ENCODE measurements at regions not wholly inside any gene's neighbourhood (a gene's known extent, or its start where the extent isn't known, plus 50 kb on each side); places are given as distances from the start of the nearest gene placed in this dataset.

DNA sequence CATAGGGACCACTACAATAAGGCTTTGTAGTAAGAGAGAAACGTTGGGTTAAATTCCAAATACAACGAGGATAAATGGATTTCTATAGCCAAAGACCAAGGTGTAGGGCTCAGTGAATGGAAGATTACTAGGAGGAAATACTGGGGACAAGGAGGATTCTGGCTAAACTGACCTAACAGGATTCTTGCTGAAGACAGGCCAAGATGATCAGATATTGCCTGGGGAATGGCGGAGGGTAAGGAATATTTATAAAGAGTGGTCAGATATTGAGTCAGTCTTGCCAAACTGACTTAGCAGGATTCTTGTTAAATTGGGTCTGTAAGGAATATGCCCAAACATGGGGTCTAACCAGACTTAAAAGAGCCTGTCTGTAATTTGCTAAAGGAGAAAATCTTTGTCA is 463.8 kb downstream of the EDEM1 start:
- no peak for TF ChIP-seq POLR2A (IDR thresholded peaks at IDR 0.05)
- TF ChIP-seq, protein P1, sequence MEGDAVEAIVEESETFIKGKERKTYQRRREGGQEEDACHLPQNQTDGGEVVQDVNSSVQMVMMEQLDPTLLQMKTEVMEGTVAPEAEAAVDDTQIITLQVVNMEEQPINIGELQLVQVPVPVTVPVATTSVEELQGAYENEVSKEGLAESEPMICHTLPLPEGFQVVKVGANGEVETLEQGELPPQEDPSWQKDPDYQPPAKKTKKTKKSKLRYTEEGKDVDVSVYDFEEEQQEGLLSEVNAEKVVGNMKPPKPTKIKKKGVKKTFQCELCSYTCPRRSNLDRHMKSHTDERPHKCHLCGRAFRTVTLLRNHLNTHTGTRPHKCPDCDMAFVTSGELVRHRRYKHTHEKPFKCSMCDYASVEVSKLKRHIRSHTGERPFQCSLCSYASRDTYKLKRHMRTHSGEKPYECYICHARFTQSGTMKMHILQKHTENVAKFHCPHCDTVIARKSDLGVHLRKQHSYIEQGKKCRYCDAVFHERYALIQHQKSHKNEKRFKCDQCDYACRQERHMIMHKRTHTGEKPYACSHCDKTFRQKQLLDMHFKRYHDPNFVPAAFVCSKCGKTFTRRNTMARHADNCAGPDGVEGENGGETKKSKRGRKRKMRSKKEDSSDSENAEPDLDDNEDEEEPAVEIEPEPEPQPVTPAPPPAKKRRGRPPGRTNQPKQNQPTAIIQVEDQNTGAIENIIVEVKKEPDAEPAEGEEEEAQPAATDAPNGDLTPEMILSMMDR (IDR thresholded peaks at IDR 0.05), result no peak
- no peak overlapping the region for H3K4me3 ChIP-seq (ENCODE audit: low read depth, poor library complexity, severe bottlenecking)
- DNase-seq (ENCODE audit: low spot score in 2 of 2), result no peak
- WGBS, 2 donors, result 73 to 80% methylated on average over 3 of the region's 3 CpGs
- intact Hi-C loops (cut with DNase I; ENCODE audit: low total_unique reads), result no loop called here

DNA sequence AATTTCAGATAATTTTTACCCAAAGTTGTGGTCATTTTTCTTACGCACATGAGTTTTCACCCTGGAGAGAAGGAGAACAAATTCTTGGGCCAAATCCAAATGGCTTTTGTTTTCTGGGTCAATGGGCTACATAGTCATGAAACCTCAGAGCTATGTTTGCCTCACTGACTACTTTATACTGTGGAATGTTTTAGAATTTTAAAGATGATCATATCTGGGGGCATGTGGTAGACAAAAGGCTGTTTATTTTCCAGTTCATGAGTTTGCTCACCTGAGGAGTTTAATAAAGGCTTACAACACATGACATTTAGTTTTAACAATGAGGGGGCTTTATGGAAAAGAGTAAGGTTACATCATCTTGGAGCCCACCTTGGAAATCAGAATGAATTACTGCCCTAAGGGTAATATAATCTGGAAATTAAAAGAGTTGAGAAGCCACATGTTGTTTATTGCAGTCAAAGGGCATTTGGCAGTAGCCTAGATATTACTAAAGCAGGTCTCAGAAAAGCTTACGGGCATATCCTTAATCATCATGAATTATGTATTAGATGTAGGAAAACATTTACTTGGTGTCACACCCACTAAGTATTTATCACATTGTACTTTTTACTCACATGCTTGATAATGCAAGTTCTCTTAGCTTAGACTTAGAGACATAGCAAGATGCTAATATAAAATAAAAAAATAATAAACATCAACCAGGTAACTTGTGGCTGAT is 466.1 kb downstream of the EDEM1 start:
- H3K4me3 ChIP-seq (ENCODE audit: low read depth, poor library complexity, severe bottlenecking), result no peak overlapping the region
- no peak for TF ChIP-seq POLR2A (IDR thresholded peaks at IDR 0.05)
- TF ChIP-seq, protein P1 (IDR thresholded peaks at IDR 0.05), result no peak
- 67 to 87% methylated on average over 2 of the region's 2 CpGs for WGBS, 2 donors
- intact Hi-C loops (cut with DNase I; ENCODE audit: low total_unique reads), result no loop called here
- no peak for DNase-seq (ENCODE audit: low spot score in 2 of 2)

DNA sequence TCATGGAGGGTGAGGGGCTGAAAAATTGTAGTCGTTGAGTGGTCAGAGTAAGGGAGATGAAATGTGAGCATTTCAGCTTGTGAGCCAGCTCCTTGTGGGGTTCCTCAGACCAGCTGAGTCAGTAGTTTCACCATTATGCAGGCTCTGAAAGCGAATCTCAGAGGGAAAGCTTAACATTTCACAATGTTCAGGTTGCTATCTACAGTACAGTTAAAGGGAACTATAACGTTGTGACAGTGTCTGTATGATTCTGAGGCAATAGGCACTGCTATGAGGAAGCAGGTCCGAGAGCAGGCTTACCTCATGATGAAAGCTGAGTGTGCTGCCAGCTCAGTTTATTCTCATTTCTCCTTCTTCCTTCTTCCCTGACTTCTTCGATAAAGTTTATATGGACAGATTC is 469.6 kb downstream of the EDEM1 start:
- 68 to 77% methylated on average over 5 of the region's 5 CpGs for WGBS, 2 donors
- intact Hi-C loops (cut with DNase I; ENCODE audit: low total_unique reads), result no loop called here
- no peak for DNase-seq (ENCODE audit: low spot score in 2 of 2)
- no peak for TF ChIP-seq POLR2A (IDR thresholded peaks at IDR 0.05)
- TF ChIP-seq, protein P1 (IDR thresholded peaks at IDR 0.05), result no peak
- no peak overlapping the region for H3K4me3 ChIP-seq (ENCODE audit: low read depth, poor library complexity, severe bottlenecking)

DNA sequence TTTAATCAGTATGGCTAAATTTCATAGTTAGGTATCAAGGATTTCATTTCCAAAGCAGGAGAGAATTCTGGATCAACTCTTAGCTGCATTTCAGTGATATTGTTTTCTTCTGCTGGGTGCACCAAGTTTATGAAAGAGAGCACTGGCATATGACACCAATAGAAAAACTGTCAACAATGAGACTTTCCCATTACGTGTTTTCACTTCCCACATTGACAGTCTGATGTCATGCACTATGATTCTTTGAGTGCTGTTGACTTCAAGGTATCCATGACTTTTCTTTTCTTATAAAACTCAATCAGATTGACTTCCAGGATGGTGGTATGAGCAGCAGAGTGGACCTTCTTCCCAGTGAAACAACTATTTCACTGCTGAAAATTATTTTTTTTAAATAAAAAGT is 476.1 kb downstream of the EDEM1 start:
- no peak for DNase-seq (ENCODE audit: low spot score in 2 of 2)
- WGBS, 2 donors, result 65 to 83% methylated on average over 1 of the region's 1 CpG
- intact Hi-C loops (cut with DNase I; ENCODE audit: low total_unique reads), result no loop called here
- no peak overlapping the region for H3K4me3 ChIP-seq (ENCODE audit: low read depth, poor library complexity, severe bottlenecking)
- TF ChIP-seq, protein P1 (IDR thresholded peaks at IDR 0.05), result no peak
- no peak for TF ChIP-seq POLR2A (IDR thresholded peaks at IDR 0.05)

DNA sequence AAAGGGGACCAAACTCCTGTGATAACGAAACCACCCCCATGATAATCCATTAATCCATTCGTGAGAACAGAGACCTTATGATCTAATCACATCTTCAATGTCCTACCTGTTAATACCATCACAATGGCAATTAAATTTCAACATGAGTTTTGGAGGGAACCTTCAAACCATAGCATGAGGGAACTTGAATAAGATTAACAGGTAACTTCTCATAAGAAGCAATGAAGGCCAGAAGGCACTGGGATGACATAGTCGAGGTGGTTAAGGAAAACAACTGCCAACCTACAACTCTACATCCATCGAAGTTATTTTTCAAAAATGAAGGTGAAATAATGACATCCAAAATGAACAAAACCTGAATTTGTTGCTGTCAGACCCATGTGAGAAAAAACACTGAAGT is 478.9 kb downstream of the EDEM1 start:
- DNase-seq (ENCODE audit: low spot score in 2 of 2), result no peak
- 75 to 84% methylated on average over 4 of the region's 4 CpGs for WGBS, 2 donors
- TF ChIP-seq POLR2A (IDR thresholded peaks at IDR 0.05), result no peak
- TF ChIP-seq, protein P1 (IDR thresholded peaks at IDR 0.05), result no peak
- H3K4me3 ChIP-seq (ENCODE audit: low read depth, poor library complexity, severe bottlenecking), result no peak overlapping the region
- intact Hi-C loops (cut with DNase I; ENCODE audit: low total_unique reads), result no loop called here

DNA sequence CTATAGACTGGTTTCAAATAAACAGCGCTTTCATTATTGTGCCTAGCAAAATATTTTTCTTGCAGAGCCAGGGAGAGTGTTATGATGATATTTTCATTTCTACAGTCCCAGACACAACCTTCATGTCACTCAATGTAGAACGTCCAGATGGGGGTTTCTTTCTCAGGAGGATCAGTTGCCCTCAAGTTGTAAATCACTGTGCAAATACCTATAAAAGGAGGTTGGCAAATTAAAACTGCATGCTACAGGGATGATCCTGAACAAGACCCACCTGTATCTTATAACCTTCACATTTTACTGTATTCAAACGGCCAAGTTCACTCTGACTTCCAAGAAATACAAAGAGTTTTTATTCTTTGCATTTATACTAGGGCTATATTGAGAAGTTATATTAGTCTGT is 486.0 kb downstream of the EDEM1 start:
- H3K4me3 ChIP-seq (ENCODE audit: low read depth, poor library complexity, severe bottlenecking), result no peak overlapping the region
- intact Hi-C loops (cut with DNase I; ENCODE audit: low total_unique reads), result no loop called here
- no peak for DNase-seq (ENCODE audit: low spot score in 2 of 2)
- WGBS, 2 donors, result 75 to 77% methylated on average over 3 of the region's 3 CpGs
- TF ChIP-seq, protein P1 (IDR thresholded peaks at IDR 0.05), result no peak
- TF ChIP-seq POLR2A (IDR thresholded peaks at IDR 0.05), result no peak
